Thyroid gland (tissue), 4 donors: ENCODE measurements at regions not wholly inside any gene's neighbourhood (a gene's known extent, or its start where the extent isn't known, plus 50 kb on each side); places are given as distances from the start of the nearest gene placed in this dataset.

Experiments used
- DNase-seq, 2 donors: peaks; one replicate each; pipeline ENCODE4 v3.0.0-alpha.2; 2019
- H3K27ac ChIP-seq, 3 donors: fragments of 200-600 bp; sonication (generic); 1 replicate in 2 of 3; 2 replicates in 1 of 3; pipeline ENCODE4 v1.5.1; 2016 to 2019; ENCODE audit warnings: mild to moderate bottlenecking in 1 of 3, moderate library complexity in 1 of 3
- H3K27me3 ChIP-seq: fragments of 200-600 bp; sonication (generic); one replicate; pipeline ENCODE4 v1.5.1; 2019
- H3K36me3 ChIP-seq, 2 donors: fragments of 200-600 bp; sonication (generic); one replicate each; pipeline ENCODE4 v1.5.1; 2016 to 2019
- H3K4me1 ChIP-seq, 2 donors: fragments of 200-600 bp; sonication (generic); one replicate each; pipeline ENCODE4 v1.5.1; 2017 to 2019
- H3K4me3 ChIP-seq, 3 donors: fragments of 200-600 bp; sonication (generic); replicated peaks in 1 of 3; 1 replicate in 2 of 3; 2 replicates in 1 of 3; pipeline ENCODE4 v1.5.1; 2016; ENCODE audit warnings: mild to moderate bottlenecking in 1 of 3
- H3K9me3 ChIP-seq: fragments of 200-600 bp; sonication (generic); one replicate; pipeline ENCODE4 v1.5.1; 2017
- CTCF ChIP-seq, 6 experiments: fragments of 200-600 bp in 3 of 6; fragments of 450-650 bp in 3 of 6; sonication (generic) in 3 of 6; IDR thresholded peaks; one replicate each; pipeline ENCODE4 v1.5.1; 2016 to 2019; ENCODE audit warnings: antibody characterized with exemption in 6 of 6, mild to moderate bottlenecking in 2 of 6, inconsistent platforms in 1 of 6, moderate library complexity in 1 of 6
- POLR2A ChIP-seq, 2 donors: fragments of 450-650 bp; IDR thresholded peaks; one replicate each; pipeline ENCODE4 v1.6.1; 2017; ENCODE audit warnings: antibody characterized with exemption in 2 of 2, mild to moderate bottlenecking in 2 of 2, moderate library complexity in 1 of 2
- WGBS, 2 donors: methylation state at CpG; one replicate each; pipeline ENCODE4 v1.1.5; 2017; 5-methylcytosine and 5-hydroxymethylcytosine counted together
- intact Hi-C: fragments of 100-400 bp; cut with DNase I; formaldehyde crosslinking; loops from one replicate; pipeline ENCODE4 v1.15.1; 2023

GRCh38 chr13:48591889-48592687, 59.2 kb upstream of the RCBTB2 start:
- no peaks in the 10 kb centered on the region for H3K27me3 ChIP-seq
- 86 to 90% methylated on average over 4 of the region's 4 CpGs for WGBS, 2 donors
- no peaks in the 10 kb centered on the region for H3K36me3 ChIP-seq
- H3K9me3 ChIP-seq: no peaks in the 10 kb centered on the region
- H3K4me3 ChIP-seq: no peak overlapping the region
- no peak for DNase-seq
- no peaks in the 10 kb centered on the region for H3K4me1 ChIP-seq
- intact Hi-C loops: loop anchor here (10.0 kb wide), 1 partner anchor 143 kb away; no protein-coding TSS in a partner anchor
- TF ChIP-seq POLR2A (IDR thresholded peaks at IDR 0.05) (no peak), CTCF (IDR thresholded peaks at IDR 0.05) (no peak)
- H3K27ac ChIP-seq: no peak overlapping the region

- no peaks in the 10 kb centered on the region for H3K9me3 ChIP-seq
- TF ChIP-seq POLR2A (IDR thresholded peaks at IDR 0.05): no peak
- no peak for TF ChIP-seq CTCF (IDR thresholded peaks at IDR 0.05)
- 63 to 79% methylated on average over 1 of the region's 1 CpG for WGBS, 2 donors
- no peaks in the 10 kb centered on the region for H3K4me1 ChIP-seq
- intact Hi-C loops: loop anchor here (10.0 kb wide), 1 partner anchor 142 kb away; no protein-coding TSS in a partner anchor
- H3K36me3 ChIP-seq: no peaks in the 10 kb centered on the region
- no peaks in the 10 kb centered on the region for H3K27me3 ChIP-seq
- no peak for DNase-seq
- no peak overlapping the region for H3K27ac ChIP-seq
- H3K4me3 ChIP-seq: no peak overlapping the region
These were observed 59.8 kb upstream of the RCBTB2 start for GRCh38 chr13:48592688-48593049.

- H3K4me1 ChIP-seq: no peaks in the 10 kb centered on the region
- intact Hi-C loops: loop anchor here (10.0 kb wide), 1 partner anchor 141 kb away; no protein-coding TSS in a partner anchor
- 83 to 90% methylated on average over 4 of the region's 4 CpGs for WGBS, 2 donors
- H3K36me3 ChIP-seq: no peaks in the 10 kb centered on the region
- H3K27ac ChIP-seq: no peak overlapping the region
- H3K4me3 ChIP-seq: no peak overlapping the region
- TF ChIP-seq CTCF (IDR thresholded peaks at IDR 0.05) (no peak), POLR2A (IDR thresholded peaks at IDR 0.05) (no peak)
- DNase-seq: no peak
- no peaks in the 10 kb centered on the region for H3K9me3 ChIP-seq
- H3K27me3 ChIP-seq: no peaks in the 10 kb centered on the region
These were observed 60.2 kb upstream of the CYSLTR2 start for GRCh38 chr13:48593536-48593935.

- WGBS, 2 donors: 72 to 78% methylated on average over 6 of the region's 6 CpGs
- no peaks in the 10 kb centered on the region for H3K27me3 ChIP-seq
- H3K36me3 ChIP-seq: no peaks in the 10 kb centered on the region
- no peak overlapping the region for H3K4me3 ChIP-seq
- intact Hi-C loops: loop anchor here (10.0 kb wide), 1 partner anchor 141 kb away; no protein-coding TSS in a partner anchor
- no peaks in the 10 kb centered on the region for H3K4me1 ChIP-seq
- H3K27ac ChIP-seq: no peak overlapping the region
- no peak for TF ChIP-seq POLR2A (IDR thresholded peaks at IDR 0.05)
- TF ChIP-seq CTCF (IDR thresholded peaks at IDR 0.05): no peak
- no peaks in the 10 kb centered on the region for H3K9me3 ChIP-seq
- DNase-seq: no peak
These were observed 59.5 kb upstream of the CYSLTR2 start for GRCh38 chr13:48594096-48594815.
